ENCODE measurements at regions not wholly inside any gene's neighbourhood (a gene's known extent, or its start where the extent isn't known, plus 50 kb on each side); places are given as distances from the start of the nearest gene placed in this dataset.

- H3K27me3 ChIP-seq (ENCODE audit: control insufficient read depth, insufficient read depth, low read length) = no peaks in the 10 kb centered on the region
- no peak for TF ChIP-seq CTCF (IDR thresholded peaks at IDR 0.05; ENCODE audit: low read depth, low read length)
- no peak overlapping the region for H3K27ac ChIP-seq (ENCODE audit: low read depth, low read length)
- CTCF ChIA-PET = no interaction called here
- POLR2A ChIA-PET = no interaction called here
- no peak overlapping the region for H3K4me3 ChIP-seq (ENCODE audit: low read depth, low read length)
- H3K9me3 ChIP-seq (ENCODE audit: control insufficient read depth, insufficient read depth, low read length) = no peaks in the 10 kb centered on the region
- no peak for DNase-seq (ENCODE audit: low read depth, low spot score)
Observed at GRCh38 chr2:234411793-234412192, 85.1 kb downstream of the ARL4C start.

- Histone ChIP-seq H3K27me3 (ENCODE audit: control insufficient read depth, insufficient read depth, low read length) (no peaks in the 10 kb centered on the region), H3K9me3 (ENCODE audit: control insufficient read depth, insufficient read depth, low read length) (no peaks in the 10 kb centered on the region), H3K4me3 (ENCODE audit: low read depth, low read length) (no peak overlapping the region), H3K27ac (ENCODE audit: low read depth, low read length) (no peak overlapping the region)
- TF ChIP-seq CTCF (IDR thresholded peaks at IDR 0.05; ENCODE audit: low read depth, low read length) = no peak
- CTCF ChIA-PET = interaction anchor here (0.5 kb wide), 1 partner anchor 318 kb away, joined by 6 read pairs; no protein-coding TSS in a partner anchor
- POLR2A ChIA-PET = no interaction called here
- no peak for DNase-seq (ENCODE audit: low read depth, low spot score)
Observed at GRCh38 chr2:234410526-234410925, 86.4 kb downstream of the ARL4C start.

GRCh38 chr2:234409590-234409989 is 87.3 kb downstream of the ARL4C start:
- DNase-seq (ENCODE audit: low read depth, low spot score) = no peak
- Histone ChIP-seq H3K27me3 (ENCODE audit: control insufficient read depth, insufficient read depth, low read length) (no peaks in the 10 kb centered on the region), H3K27ac (ENCODE audit: low read depth, low read length) (no peak overlapping the region), H3K9me3 (ENCODE audit: control insufficient read depth, insufficient read depth, low read length) (no peaks in the 10 kb centered on the region), H3K4me3 (ENCODE audit: low read depth, low read length) (no peak overlapping the region)
- CTCF ChIA-PET = no interaction called here
- no peak for TF ChIP-seq CTCF (IDR thresholded peaks at IDR 0.05; ENCODE audit: low read depth, low read length)
- POLR2A ChIA-PET = no interaction called here

GRCh38 chr2:234406085-234406484 is 90.8 kb downstream of the ARL4C start:
- CTCF ChIA-PET = no interaction called here
- no peak for TF ChIP-seq CTCF (IDR thresholded peaks at IDR 0.05; ENCODE audit: low read depth, low read length)
- no peak overlapping the region for H3K4me3 ChIP-seq (ENCODE audit: low read depth, low read length)
- no peak overlapping the region for H3K27ac ChIP-seq (ENCODE audit: low read depth, low read length)
- POLR2A ChIA-PET = no interaction called here
- H3K27me3 ChIP-seq (ENCODE audit: control insufficient read depth, insufficient read depth, low read length) = no peaks in the 10 kb centered on the region
- no peaks in the 10 kb centered on the region for H3K9me3 ChIP-seq (ENCODE audit: control insufficient read depth, insufficient read depth, low read length)
- DNase-seq (ENCODE audit: low read depth, low spot score) = no peak

- POLR2A ChIA-PET = no interaction called here
- CTCF ChIA-PET = no interaction called here
- H3K27me3 ChIP-seq (ENCODE audit: control insufficient read depth, insufficient read depth, low read length) = no peaks in the 10 kb centered on the region
Observed at GRCh38 chr2:234405462-234405861, 91.4 kb downstream of the ARL4C start.

More at GRCh38 chr2:234405462-234405861, 91.4 kb downstream of the ARL4C start:
- Histone ChIP-seq H3K9me3 (ENCODE audit: control insufficient read depth, insufficient read depth, low read length) (no peaks in the 10 kb centered on the region), H3K4me3 (ENCODE audit: low read depth, low read length) (no peak overlapping the region), H3K27ac (ENCODE audit: low read depth, low read length) (no peak overlapping the region)
- no peak for TF ChIP-seq CTCF (IDR thresholded peaks at IDR 0.05; ENCODE audit: low read depth, low read length)
- no peak for DNase-seq (ENCODE audit: low read depth, low spot score)
